GM12878 (cell line): ENCODE measurements at regions not wholly inside any gene's neighbourhood (a gene's known extent, or its start where the extent isn't known, plus 50 kb on each side); places are given as distances from the start of the nearest gene placed in this dataset.

Experiments
- ATAC-seq: fragments of 200-7000 bp; cut with Tn5 transposase; 3 replicates; pipeline ENCODE4 v1.9.1; 2020; ENCODE audit warnings: mild to moderate bottlenecking, moderate library complexity
- BruUV-seq: library from RNA; stranded (reverse); fragments of 400-500 nt; replicated peaks from 2 replicates; lab custom pipeline; 2021; lab: Mats Ljungman, UMichigan
- CTCF ChIA-PET: fragments of 300-600 bp; sonication (Branson Sonifier 250); formaldehyde crosslinking; extraction: SDS; loops from one replicate; lab custom pipeline; 2021; ENCODE audit warnings: inconsistent platforms; lab: Yijun Ruan, JAX
- POLR2A ChIA-PET: fragments of 350-600 bp; formaldehyde crosslinking; extraction: SDS; loops from one replicate; lab custom pipeline; 2021; ENCODE audit warnings: inconsistent platforms; lab: Charles Lee
- RAD21 ChIA-PET: fragments of 300-600 bp; sonication (Branson Sonifier 250); formaldehyde crosslinking; loops from one replicate; lab custom pipeline; 2023; ENCODE audit warnings: antibody characterized with exemption; ENCODE audit not compliant: unreplicated experiment; lab: Charles Lee
- SMC1A ChIA-PET: fragments of 300-600 bp; sonication (Branson Sonifier 250); formaldehyde crosslinking; loops from one replicate; lab custom pipeline; 2023; ENCODE audit not compliant: unreplicated experiment, uncharacterized antibody; lab: Charles Lee
- DNase-seq: peaks from one replicate; pipeline ENCODE4 v3.0.0-alpha.2; 2011; ENCODE audit warnings: low read depth, low spot score
- FAIRE-seq: peaks from 3 replicates; lab custom pipeline; 2011; peaks lifted over from hg19 to GRCh38; lab: Jason Lieb, UNC
- H2AFZ ChIP-seq: 2 replicates; pipeline ENCODE4 v1.6.0; 2011; ENCODE audit warnings: low read depth, low read length, control low read depth; ENCODE audit not compliant: control insufficient read depth
- H3K27ac ChIP-seq: 2 replicates; pipeline ENCODE4 v1.5.1; 2011; ENCODE audit warnings: control low read depth; ENCODE audit not compliant: control insufficient read depth, insufficient read depth
- H3K27me3 ChIP-seq, 2 experiments: replicated peaks in 1 of 2; 2 replicates each; pipeline versions ENCODE4 v1.6.0 to v1.6.1; 2011; ENCODE audit warnings: low read length in 1 of 2; ENCODE audit not compliant: control insufficient read depth in 2 of 2, insufficient read depth in 2 of 2
- H3K36me3 ChIP-seq, 2 experiments: 2 replicates each; pipeline ENCODE4 v1.5.1; 2011; ENCODE audit warnings: low read length in 1 of 2; ENCODE audit not compliant: control insufficient read depth in 2 of 2, insufficient read depth in 2 of 2
- H3K4me1 ChIP-seq: 2 replicates; pipeline ENCODE4 v1.6.1; 2011; ENCODE audit warnings: mild to moderate bottlenecking, low read length, moderate library complexity, mixed read lengths; ENCODE audit not compliant: control insufficient read depth, insufficient read depth
- H3K4me2 ChIP-seq: 2 replicates; pipeline ENCODE4 v1.6.0; 2011; ENCODE audit warnings: control low read depth; ENCODE audit not compliant: control insufficient read depth, insufficient read depth
- H3K4me3 ChIP-seq: fragments of 200-600 bp; sonication (generic); 2 replicates; pipeline ENCODE4 v1.5.1; 2016
- H3K79me2 ChIP-seq: 2 replicates; pipeline ENCODE4 v1.6.0; 2011; ENCODE audit warnings: low read length; ENCODE audit not compliant: control insufficient read depth, insufficient read depth
- H3K9ac ChIP-seq: 2 replicates; pipeline ENCODE4 v1.8.0; 2011; ENCODE audit warnings: low read length, control low read depth, mixed read lengths; ENCODE audit not compliant: control insufficient read depth, insufficient read depth
- H3K9me3 ChIP-seq: replicated peaks from 3 replicates; pipeline ENCODE4 v1.5.1; 2011; ENCODE audit warnings: mild to moderate bottlenecking, low read length; ENCODE audit not compliant: control insufficient read depth, insufficient read depth
- H4K20me1 ChIP-seq: 2 replicates; pipeline ENCODE4 v1.6.0; 2011; ENCODE audit not compliant: control insufficient read depth, insufficient read depth
- CBFB ChIP-seq: IDR thresholded peaks from 2 replicates; pipeline ENCODE4 v1.6.1; 2016; ENCODE audit warnings: antibody characterized with exemption, low read depth
- CBX5 ChIP-seq: sonication (generic); IDR thresholded peaks from 2 replicates; pipeline ENCODE4 v1.6.1; 2016; ENCODE audit warnings: low read depth, moderate library complexity, mild to moderate bottlenecking, inconsistent platforms
- ETV6 ChIP-seq, 2 experiments: fragments of 450-650 bp in 1 of 2; IDR thresholded peaks in 1 of 2; conservative IDR thresholded peaks in 1 of 2; 2 replicates each; pipeline ENCODE4 v1.6.1; 2014; ENCODE audit warnings: antibody characterized with exemption in 1 of 2, borderline replicate concordance in 1 of 2, low read depth in 1 of 2, mild to moderate bottlenecking in 1 of 2, moderate library complexity in 1 of 2
- YBX1 ChIP-seq: fragments of 450-650 bp; IDR thresholded peaks from 2 replicates; pipeline ENCODE4 v1.6.1; 2016; ENCODE audit warnings: antibody characterized with exemption
- ZBTB33 ChIP-seq: fragments of 450-650 bp; IDR thresholded peaks from 2 replicates; pipeline ENCODE4 v1.6.1; 2017; ENCODE audit warnings: mild to moderate bottlenecking
- WGBS: methylation state at CpG from one replicate; pipeline ENCODE4 v1.1.6; 2016; ENCODE audit warnings: low lambda C conversion rate; ENCODE audit not compliant: insufficient replicate concordance, insufficient coverage; ENCODE audit errors: missing lambda C conversion rate; 5-methylcytosine and 5-hydroxymethylcytosine counted together
- in situ Hi-C: fragments of 300-500 bp; cut with MboI; formaldehyde crosslinking; loops from 9 replicates; pipeline ENCODE4 v1.14.3; 2018; ENCODE audit warnings: mixed read lengths
- intact Hi-C: fragments of 100-400 bp; cut with micrococcal nuclease; formaldehyde crosslinking; loops from one replicate; pipeline ENCODE4 v1.14.2; 2022; ENCODE audit not compliant: unreplicated experiment

GRCh38 chr5:39648848-39649227, 224.1 kb upstream of the DAB2 start:
- no peaks in the 10 kb centered on the region for H3K4me1 ChIP-seq
- no peaks in the 10 kb centered on the region for H3K9me3 ChIP-seq
- DNase-seq = no peak
- no peak for TF ChIP-seq CBX5
- TF ChIP-seq ZBTB33 = no peak
- TF ChIP-seq YBX1 = no peak
- no peak for TF ChIP-seq CBFB
- TF ChIP-seq ETV6 (conservative IDR thresholded peaks at IDR 0.05 in 1 of 2, IDR thresholded peaks at IDR 0.05 in 1 of 2; ENCODE audit: borderline replicate concordance in 1 of 2, low read depth in 1 of 2) = no peak
- TF ChIP-seq, all 136 proteins: peak for 0
- Histone ChIP-seq H4K20me1 (no peaks in the 10 kb centered on the region), H3K79me2 (no peaks in the 10 kb centered on the region), H3K36me3 (no peaks in the 10 kb centered on the region), H2AFZ (no peak overlapping the region), H3K27me3 (no peaks in the 10 kb centered on the region), H3K4me2 (no peak overlapping the region), H3K9ac (no peak overlapping the region), H3K4me3 (no peak overlapping the region), H3K27ac (no peak overlapping the region)
- no peak for FAIRE-seq
- ATAC-seq = peak; percentile 43; the same call in 2 of the 3 replicates
- ChIA-PET SMC1A (no interaction called here), POLR2A (no interaction called here), RAD21 (no interaction called here), CTCF (interaction anchor here (1.0 kb wide), 1 partner anchor 14 kb away, joined by 3 read pairs; no protein-coding TSS in a partner anchor)
- intact Hi-C loops = no loop called here
- BruUV-seq = no TSS peak
- in situ Hi-C loops = no loop called here
- 34% methylated on average over 7 of the region's 7 CpGs for WGBS
